ENCODE measurements at regions not wholly inside any gene's neighbourhood (a gene's known extent, or its start where the extent isn't known, plus 50 kb on each side); places are given as distances from the start of the nearest gene placed in this dataset. TPM values are rescaled to one million over a fixed set of nuclear protein-coding genes. Genes with fewer than 3 reads are reported as not detected.

DNA sequence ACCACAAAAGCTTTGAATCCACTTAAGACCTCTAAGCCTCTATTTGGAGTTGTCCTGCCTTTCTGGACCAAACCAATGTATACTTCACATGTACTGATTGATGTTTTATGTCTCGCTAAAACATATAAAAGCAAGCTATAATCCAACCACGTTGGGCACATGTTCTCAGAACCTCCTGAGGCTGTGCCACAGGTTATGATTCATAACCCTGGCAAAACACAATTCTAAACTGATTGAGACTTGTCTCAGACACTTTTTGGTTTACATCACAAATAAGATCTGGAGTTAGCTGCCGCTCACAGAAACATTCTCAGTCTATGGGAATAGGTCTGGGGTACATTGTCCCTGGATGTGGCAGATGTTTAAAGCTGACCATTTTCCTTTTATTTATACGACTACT is 53.4 kb upstream of the EPHA6 start:
- WGBS, 2 donors: 51 to 57% methylated on average over 4 of the region's 4 CpGs
- DNase-seq (no peak), ATAC-seq (no peak)
- no peaks in the 10 kb centered on the region for H3K36me3 ChIP-seq (replicated peaks in 1 of 2; ENCODE audit: insufficient read depth in 1 of 2, low read depth in 2 of 2)
- no peak overlapping the region for H3K4me3 ChIP-seq
- H3K27ac ChIP-seq: no peak overlapping the region
- TF ChIP-seq, protein P1, sequence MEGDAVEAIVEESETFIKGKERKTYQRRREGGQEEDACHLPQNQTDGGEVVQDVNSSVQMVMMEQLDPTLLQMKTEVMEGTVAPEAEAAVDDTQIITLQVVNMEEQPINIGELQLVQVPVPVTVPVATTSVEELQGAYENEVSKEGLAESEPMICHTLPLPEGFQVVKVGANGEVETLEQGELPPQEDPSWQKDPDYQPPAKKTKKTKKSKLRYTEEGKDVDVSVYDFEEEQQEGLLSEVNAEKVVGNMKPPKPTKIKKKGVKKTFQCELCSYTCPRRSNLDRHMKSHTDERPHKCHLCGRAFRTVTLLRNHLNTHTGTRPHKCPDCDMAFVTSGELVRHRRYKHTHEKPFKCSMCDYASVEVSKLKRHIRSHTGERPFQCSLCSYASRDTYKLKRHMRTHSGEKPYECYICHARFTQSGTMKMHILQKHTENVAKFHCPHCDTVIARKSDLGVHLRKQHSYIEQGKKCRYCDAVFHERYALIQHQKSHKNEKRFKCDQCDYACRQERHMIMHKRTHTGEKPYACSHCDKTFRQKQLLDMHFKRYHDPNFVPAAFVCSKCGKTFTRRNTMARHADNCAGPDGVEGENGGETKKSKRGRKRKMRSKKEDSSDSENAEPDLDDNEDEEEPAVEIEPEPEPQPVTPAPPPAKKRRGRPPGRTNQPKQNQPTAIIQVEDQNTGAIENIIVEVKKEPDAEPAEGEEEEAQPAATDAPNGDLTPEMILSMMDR (IDR thresholded peaks at IDR 0.05): no peak
- TF ChIP-seq POLR2A (IDR thresholded peaks at IDR 0.05): no peak
- H3K27me3 ChIP-seq: no peaks in the 10 kb centered on the region
- no peaks in the 10 kb centered on the region for H3K9me3 ChIP-seq
- H3K4me1 ChIP-seq: no peaks in the 10 kb centered on the region
- intact Hi-C loops (cut with DNase I): no loop called here

Small RNAs in the stretch of these regions (microRNA-seq; reads per million reads assigned to microRNA genes)
- gene MIR8060 (ENCODE audit: borderline number of aligned reads in 2 of 2, borderline replicate concordance in 2 of 2): 0 reads per million in 2 donors

Small RNAs in the stretch of these regions (small RNA-seq; reads per million reads assigned to genes)
- gene MIR8060: not detected
- gene RNU6-1094P: not detected

Measured in body of pancreas (tissue), 4 donors.